CD4-positive, alpha-beta T cell treated with Interleukin-17A for 4 hours (primary cell): ENCODE measurements at regions not wholly inside any gene's neighbourhood (a gene's known extent, or its start where the extent isn't known, plus 50 kb on each side); places are given as distances from the start of the nearest gene placed in this dataset.
A peak's percentile ranks its signal among the peaks of the same experiment; 100 is the strongest.
"Not testable (repeated sequence)": the region's sequence is repeated elsewhere in the genome, so short reads cannot be mapped to it uniquely, and the experiment has no call there.

ENCODE experiments used
- DNase-seq: peaks from one replicate; pipeline ENCODE4 v3.0.0-alpha.2; 2020; ENCODE audit warnings: mixed read lengths

GRCh38 chr20:25987073-25987927 lies 290.6 kb upstream of the ZNF337 start:
- DNase-seq, result peak; percentile 67

- DNase-seq, result no peak
Measured at GRCh38 chr20:25985597-25985996, 288.9 kb upstream of the ZNF337 start.

- DNase-seq, result peak; percentile 70
Measured at GRCh38 chr20:25984933-25985332, 288.3 kb upstream of the ZNF337 start.

GRCh38 chr20:25982701-25983100 lies 286.0 kb upstream of the ZNF337 start:
- DNase-seq, result not testable (repeated sequence)

GRCh38 chr20:25978450-25979190 lies 282.0 kb upstream of the ZNF337 start:
- not testable (repeated sequence) for DNase-seq

GRCh38 chr20:25975816-25976215 lies 279.2 kb upstream of the ZNF337 start:
- not testable (repeated sequence) for DNase-seq

- not testable (repeated sequence) for DNase-seq
Measured at GRCh38 chr20:25965203-25965602, 268.6 kb upstream of the ZNF337 start.

- not testable (repeated sequence) for DNase-seq
Measured at GRCh38 chr20:25953876-25954275, 257.2 kb upstream of the ZNF337 start.

GRCh38 chr20:25935230-25935629 lies 238.6 kb upstream of the ZNF337 start:
- not testable (repeated sequence) for DNase-seq

- not testable (repeated sequence) for DNase-seq
Measured at GRCh38 chr20:25932806-25933205, 236.2 kb upstream of the ZNF337 start.

- not testable (repeated sequence) for DNase-seq
Measured at GRCh38 chr20:25932170-25932569, 235.5 kb upstream of the ZNF337 start.

- not testable (repeated sequence) for DNase-seq
Measured at GRCh38 chr20:25902321-25902720, 205.7 kb upstream of the ZNF337 start.

GRCh38 chr20:25898663-25899062 lies 202.0 kb upstream of the ZNF337 start:
- DNase-seq, result not testable (repeated sequence)

GRCh38 chr20:25879096-25879495 lies 182.4 kb upstream of the ZNF337 start:
- not testable (repeated sequence) for DNase-seq

GRCh38 chr20:25868650-25868979 lies 172.0 kb upstream of the ZNF337 start:
- DNase-seq, result not testable (repeated sequence)

GRCh38 chr20:25867776-25868649 lies 171.4 kb upstream of the ZNF337 start:
- peak; percentile 78 for DNase-seq

GRCh38 chr20:25867015-25867775 lies 170.5 kb upstream of the ZNF337 start:
- DNase-seq, result not testable (repeated sequence)

- peak; percentile 84 for DNase-seq
Measured at GRCh38 chr20:25865715-25866656, 169.3 kb upstream of the ZNF337 start.

GRCh38 chr20:25864963-25865714 lies 168.5 kb upstream of the ZNF337 start:
- not testable (repeated sequence) for DNase-seq

GRCh38 chr20:25864326-25864962 lies 167.8 kb upstream of the ZNF337 start:
- no peak for DNase-seq
